OCI-LY7 (cell line): ENCODE measurements at regions not wholly inside any gene's neighbourhood (a gene's known extent, or its start where the extent isn't known, plus 50 kb on each side); places are given as distances from the start of the nearest gene placed in this dataset.
A peak's percentile ranks its signal among the peaks of the same experiment; 100 is the strongest.

Experiments used
- BruUV-seq: library from RNA; stranded (reverse); fragments of 400-500 nt; replicated peaks from 2 replicates; lab custom pipeline; 2021; lab: Mats Ljungman, UMichigan
- CTCF ChIA-PET: fragments of 300-600 bp; sonication (Branson Sonifier 250); formaldehyde crosslinking; loops from one replicate; lab custom pipeline; 2022; ENCODE audit warnings: antibody characterized with exemption; ENCODE audit not compliant: unreplicated experiment; lab: Charles Lee
- POLR2A ChIA-PET: fragments of 300-600 bp; sonication (Branson Sonifier 250); formaldehyde crosslinking; loops from one replicate; lab custom pipeline; 2022; ENCODE audit warnings: antibody characterized with exemption; lab: Charles Lee
- DNase-seq: peaks from one replicate; pipeline ENCODE4 v3.0.0-alpha.2; 2015; ENCODE audit warnings: low spot score
- H2AFZ ChIP-seq: fragments of 200-600 bp; sonication (generic), shearing (Covaris generic); 2 replicates; pipeline ENCODE4 v1.6.1; 2014; ENCODE audit warnings: mild to moderate bottlenecking, antibody characterized with exemption, low read length, moderate library complexity
- H3K27ac ChIP-seq: fragments of 200-600 bp; sonication (generic); 2 replicates; pipeline ENCODE4 v1.5.1; 2014; ENCODE audit warnings: mixed run types, low read depth, mild to moderate bottlenecking, moderate library complexity, low read length, inconsistent platforms; ENCODE audit not compliant: poor library complexity, severe bottlenecking
- H3K36me3 ChIP-seq: fragments of 200-600 bp; sonication (generic); 2 replicates; pipeline ENCODE4 v1.6.1; 2014; ENCODE audit warnings: mild to moderate bottlenecking, antibody characterized with exemption, low read length, moderate library complexity, mixed read lengths; ENCODE audit not compliant: insufficient read depth
- H3K4me1 ChIP-seq: fragments of 200-600 bp; sonication (generic); 2 replicates; pipeline ENCODE4 v1.5.1; 2014; ENCODE audit warnings: mild to moderate bottlenecking, low read length; ENCODE audit not compliant: insufficient read depth, poor library complexity, severe bottlenecking
- H3K4me2 ChIP-seq: fragments of 200-600 bp; sonication (generic); 2 replicates; pipeline ENCODE4 v1.6.1; 2014; ENCODE audit warnings: mild to moderate bottlenecking, low read length
- H3K4me3 ChIP-seq: fragments of 200-600 bp; sonication (generic); 2 replicates; pipeline ENCODE4 v1.5.1; 2014; ENCODE audit warnings: mild to moderate bottlenecking, low read depth, low read length; ENCODE audit not compliant: poor library complexity, severe bottlenecking
- H3K79me2 ChIP-seq: fragments of 200-600 bp; sonication (generic); 2 replicates; pipeline ENCODE4 v1.6.1; 2016; ENCODE audit warnings: low read depth, mild to moderate bottlenecking, low read length, moderate library complexity, mixed read lengths; ENCODE audit not compliant: insufficient read depth
- H3K9me2 ChIP-seq: fragments of 200-600 bp; sonication (generic); 2 replicates; pipeline ENCODE4 v1.6.1; 2016; ENCODE audit warnings: mild to moderate bottlenecking, low read length, mixed read lengths; ENCODE audit not compliant: insufficient read depth
- H3K9me3 ChIP-seq: fragments of 200-600 bp; sonication (generic); 2 replicates; pipeline ENCODE4 v1.6.1; 2014; ENCODE audit warnings: mild to moderate bottlenecking, mixed run types, low read length, mixed read lengths
- H4K20me1 ChIP-seq: fragments of 200-600 bp; sonication (generic); 2 replicates; pipeline ENCODE4 v1.6.1; 2014; ENCODE audit warnings: mild to moderate bottlenecking, antibody characterized with exemption, low read length, moderate library complexity, mixed read lengths; ENCODE audit not compliant: insufficient read depth
- EZH2phosphoT487 ChIP-seq: fragments of 200-600 bp; sonication (generic); IDR thresholded peaks from 2 replicates; pipeline ENCODE4 v1.6.1; 2018; ENCODE audit warnings: low read depth, borderline replicate concordance, mild to moderate bottlenecking, mixed run types, antibody characterized with exemption, low read length, moderate library complexity, mixed read lengths
- intact Hi-C: fragments of 100-400 bp; cut with micrococcal nuclease; formaldehyde crosslinking; loops from one replicate; pipeline ENCODE4 v1.10.0; 2022; ENCODE audit not compliant: unreplicated experiment
- TF ChIP-seq, protein P1 (sequence below): fragments of 200-600 bp; sonication (generic); conservative IDR thresholded peaks from 2 replicates; pipeline ENCODE4 v1.5.1; 2014; ENCODE audit warnings: mild to moderate bottlenecking, antibody characterized with exemption, low read length, moderate library complexity, mixed read lengths

DNA sequence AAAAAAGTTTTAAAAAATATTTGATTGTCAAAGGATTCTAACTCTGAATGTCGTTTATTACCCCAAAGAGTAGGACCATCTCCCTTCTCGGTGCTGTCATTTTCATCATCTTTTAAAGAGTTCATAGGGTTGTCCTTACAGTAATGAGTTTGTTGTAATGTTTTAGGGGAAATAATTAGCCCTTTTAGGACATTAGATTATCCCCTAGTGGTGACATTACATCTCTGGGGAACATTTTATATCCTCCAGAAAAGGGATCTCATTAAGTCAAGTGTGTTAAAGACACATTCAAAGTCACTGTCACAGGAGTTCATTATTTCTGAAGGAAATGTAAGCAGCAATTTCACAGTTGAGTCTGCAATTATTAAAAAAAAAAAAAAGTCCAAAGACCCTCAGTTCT lies 99.3 kb upstream of the GJB6 start:
- no TSS peak for BruUV-seq

DNA sequence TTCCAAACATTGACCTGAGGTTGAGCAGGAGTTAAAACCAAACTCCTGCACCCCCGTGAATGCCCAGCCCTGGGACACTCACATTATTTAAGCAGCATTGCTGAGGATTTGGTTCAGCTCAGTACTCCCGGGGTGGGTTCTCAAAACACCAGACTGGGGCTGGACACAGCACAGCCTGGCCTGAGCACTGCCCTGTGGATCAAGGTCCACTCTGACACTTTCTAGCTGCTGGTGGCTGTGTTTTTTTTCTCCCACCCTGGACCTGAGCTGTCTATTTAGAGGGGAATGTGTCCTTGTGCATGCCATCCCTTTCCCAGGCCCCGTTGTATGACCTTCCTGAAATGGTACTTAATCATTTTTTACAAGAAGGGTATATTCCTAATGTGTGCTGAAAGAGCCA lies 94.7 kb upstream of the GJB6 start:
- H3K9me2 ChIP-seq, result no peaks in the 10 kb centered on the region
- H2AFZ ChIP-seq, result no peak overlapping the region
- H3K36me3 ChIP-seq, result no peaks in the 10 kb centered on the region
- no peak for DNase-seq
- no peaks in the 10 kb centered on the region for H3K79me2 ChIP-seq
- TF ChIP-seq EZH2phosphoT487, result no peak
- TF ChIP-seq, protein P1, sequence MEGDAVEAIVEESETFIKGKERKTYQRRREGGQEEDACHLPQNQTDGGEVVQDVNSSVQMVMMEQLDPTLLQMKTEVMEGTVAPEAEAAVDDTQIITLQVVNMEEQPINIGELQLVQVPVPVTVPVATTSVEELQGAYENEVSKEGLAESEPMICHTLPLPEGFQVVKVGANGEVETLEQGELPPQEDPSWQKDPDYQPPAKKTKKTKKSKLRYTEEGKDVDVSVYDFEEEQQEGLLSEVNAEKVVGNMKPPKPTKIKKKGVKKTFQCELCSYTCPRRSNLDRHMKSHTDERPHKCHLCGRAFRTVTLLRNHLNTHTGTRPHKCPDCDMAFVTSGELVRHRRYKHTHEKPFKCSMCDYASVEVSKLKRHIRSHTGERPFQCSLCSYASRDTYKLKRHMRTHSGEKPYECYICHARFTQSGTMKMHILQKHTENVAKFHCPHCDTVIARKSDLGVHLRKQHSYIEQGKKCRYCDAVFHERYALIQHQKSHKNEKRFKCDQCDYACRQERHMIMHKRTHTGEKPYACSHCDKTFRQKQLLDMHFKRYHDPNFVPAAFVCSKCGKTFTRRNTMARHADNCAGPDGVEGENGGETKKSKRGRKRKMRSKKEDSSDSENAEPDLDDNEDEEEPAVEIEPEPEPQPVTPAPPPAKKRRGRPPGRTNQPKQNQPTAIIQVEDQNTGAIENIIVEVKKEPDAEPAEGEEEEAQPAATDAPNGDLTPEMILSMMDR, result no peak
- ChIA-PET POLR2A (no interaction called here), CTCF (no interaction called here)
- H3K4me3 ChIP-seq, result no peak overlapping the region
- H3K27ac ChIP-seq, result no peak overlapping the region
- no TSS peak for BruUV-seq
- no peaks in the 10 kb centered on the region for H4K20me1 ChIP-seq
- intact Hi-C loops, result no loop called here
- H3K9me3 ChIP-seq, result no peaks in the 10 kb centered on the region
- no peaks in the 10 kb centered on the region for H3K4me1 ChIP-seq
- no peak overlapping the region for H3K4me2 ChIP-seq

More for the DNA sequence above, 99.3 kb upstream of the GJB6 start:
- no peaks in the 10 kb centered on the region for H4K20me1 ChIP-seq
- intact Hi-C loops, result no loop called here
- no peaks in the 10 kb centered on the region for H3K9me3 ChIP-seq
- no peak overlapping the region for H3K27ac ChIP-seq
- H3K9me2 ChIP-seq, result no peaks in the 10 kb centered on the region
- H3K4me1 ChIP-seq, result no peaks in the 10 kb centered on the region
- ChIA-PET POLR2A (no interaction called here), CTCF (no interaction called here)
- no peak for DNase-seq
- H3K4me3 ChIP-seq, result no peak overlapping the region
- no peaks in the 10 kb centered on the region for H3K79me2 ChIP-seq
- H3K36me3 ChIP-seq, result no peaks in the 10 kb centered on the region
- no peak overlapping the region for H3K4me2 ChIP-seq
- H2AFZ ChIP-seq, result no peak overlapping the region
- TF ChIP-seq EZH2phosphoT487, result no peak
- TF ChIP-seq, protein P1, result peak; percentile 18; the same call in 1 of the 2 replicates

DNA sequence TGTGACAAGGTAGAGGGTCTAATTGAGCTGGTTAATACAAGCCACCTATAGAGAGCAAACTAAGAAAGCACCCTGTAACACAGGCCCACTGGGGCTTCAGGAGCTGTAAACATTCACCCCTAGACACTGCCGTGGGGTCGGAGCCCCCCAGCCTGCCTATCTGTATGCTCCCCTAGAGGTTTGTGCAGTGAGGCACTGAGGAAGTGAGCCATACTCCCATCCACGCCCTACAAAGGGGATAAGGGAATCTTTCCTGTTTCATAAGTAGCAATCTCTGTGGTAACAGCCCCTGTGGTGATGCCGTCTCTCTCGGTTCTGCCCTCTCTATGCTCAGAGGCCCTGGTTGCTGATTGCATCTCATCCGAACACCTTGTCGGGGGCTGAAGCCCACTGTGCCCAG lies 94.2 kb upstream of the GJB6 start:
- Histone ChIP-seq H3K79me2 (no peaks in the 10 kb centered on the region), H3K9me3 (no peaks in the 10 kb centered on the region), H3K4me3 (no peak overlapping the region), H3K9me2 (no peaks in the 10 kb centered on the region), H3K4me1 (no peaks in the 10 kb centered on the region), H3K36me3 (no peaks in the 10 kb centered on the region), H3K27ac (no peak overlapping the region), H3K4me2 (no peak overlapping the region), H4K20me1 (no peaks in the 10 kb centered on the region), H2AFZ (no peak overlapping the region)
- DNase-seq, result no peak
- CTCF ChIA-PET, result no interaction called here
- intact Hi-C loops, result no loop called here
- no TSS peak for BruUV-seq
- TF ChIP-seq, protein P1, result no peak
- no peak for TF ChIP-seq EZH2phosphoT487
- POLR2A ChIA-PET, result no interaction called here
